Endothelial cell of umbilical vein (primary cell): ENCODE measurements at regions not wholly inside any gene's neighbourhood (a gene's known extent, or its start where the extent isn't known, plus 50 kb on each side); places are given as distances from the start of the nearest gene placed in this dataset.

Experiments
- EZH2 ChIP-seq: IDR thresholded peaks from 2 replicates; pipeline ENCODE4 v1.6.1; 2012; ENCODE audit warnings: borderline replicate concordance, low read depth, mild to moderate bottlenecking, moderate library complexity, low read length, inconsistent platforms; ENCODE audit not compliant: severe bottlenecking
- GATA2 ChIP-seq: IDR thresholded peaks from 2 replicates; pipeline ENCODE4 v1.7.0; 2011; ENCODE audit warnings: low read depth, mild to moderate bottlenecking, moderate library complexity, mixed read lengths, low read length; ENCODE audit not compliant: insufficient read length, insufficient read depth
- JUN ChIP-seq: IDR thresholded peaks from 2 replicates; pipeline ENCODE4 v1.6.1; 2011; ENCODE audit warnings: borderline replicate concordance, low read depth; ENCODE audit not compliant: insufficient read length, insufficient read depth
- POLR2A ChIP-seq: IDR thresholded peaks from 2 replicates; pipeline ENCODE4 v1.6.1; 2012; ENCODE audit warnings: low read depth, mild to moderate bottlenecking, control low read depth, low read length
- POLR2AphosphoS5 ChIP-seq: IDR thresholded peaks from 2 replicates; pipeline ENCODE4 v1.6.1; 2012; ENCODE audit warnings: low read depth, mild to moderate bottlenecking, control low read depth, low read length, moderate library complexity; ENCODE audit not compliant: insufficient read depth
- TF ChIP-seq, protein P1 (sequence below), 2 donors: IDR thresholded peaks; 1 replicate in 1 of 2; 2 replicates in 1 of 2; pipeline ENCODE4 v1.5.1; 2011; ENCODE audit warnings: low read length in 2 of 2, mild to moderate bottlenecking in 2 of 2, moderate library complexity in 2 of 2, control low read depth in 1 of 2, inconsistent platforms in 1 of 2, low read depth in 1 of 2; ENCODE audit not compliant: insufficient read depth in 1 of 2; ENCODE audit errors: extremely low read depth in 1 of 2

DNA sequence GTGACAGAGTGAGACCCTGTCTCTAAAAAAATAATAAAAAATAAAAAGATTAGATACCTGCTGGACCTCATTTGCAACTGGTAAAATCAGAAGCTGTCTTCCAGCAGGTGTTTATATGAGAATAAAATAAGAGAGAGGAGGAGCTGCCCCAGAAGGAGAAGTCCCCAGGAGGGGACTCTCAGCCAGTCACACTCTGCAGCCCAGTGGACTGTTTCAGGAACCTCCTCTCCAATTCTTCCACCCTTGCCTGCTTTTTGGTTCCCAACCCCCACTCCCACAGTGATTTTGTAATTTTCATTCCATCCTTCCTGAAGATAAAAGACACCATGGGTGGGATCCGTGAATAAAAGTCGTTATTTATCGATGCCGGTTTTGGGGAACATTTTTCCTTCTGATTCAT, 56.9 kb upstream of the TSHZ3 start:
- TF ChIP-seq POLR2A (no peak), POLR2AphosphoS5 (no peak), GATA2 (no peak), EZH2 (no peak), JUN (no peak)
- TF ChIP-seq, protein P1, sequence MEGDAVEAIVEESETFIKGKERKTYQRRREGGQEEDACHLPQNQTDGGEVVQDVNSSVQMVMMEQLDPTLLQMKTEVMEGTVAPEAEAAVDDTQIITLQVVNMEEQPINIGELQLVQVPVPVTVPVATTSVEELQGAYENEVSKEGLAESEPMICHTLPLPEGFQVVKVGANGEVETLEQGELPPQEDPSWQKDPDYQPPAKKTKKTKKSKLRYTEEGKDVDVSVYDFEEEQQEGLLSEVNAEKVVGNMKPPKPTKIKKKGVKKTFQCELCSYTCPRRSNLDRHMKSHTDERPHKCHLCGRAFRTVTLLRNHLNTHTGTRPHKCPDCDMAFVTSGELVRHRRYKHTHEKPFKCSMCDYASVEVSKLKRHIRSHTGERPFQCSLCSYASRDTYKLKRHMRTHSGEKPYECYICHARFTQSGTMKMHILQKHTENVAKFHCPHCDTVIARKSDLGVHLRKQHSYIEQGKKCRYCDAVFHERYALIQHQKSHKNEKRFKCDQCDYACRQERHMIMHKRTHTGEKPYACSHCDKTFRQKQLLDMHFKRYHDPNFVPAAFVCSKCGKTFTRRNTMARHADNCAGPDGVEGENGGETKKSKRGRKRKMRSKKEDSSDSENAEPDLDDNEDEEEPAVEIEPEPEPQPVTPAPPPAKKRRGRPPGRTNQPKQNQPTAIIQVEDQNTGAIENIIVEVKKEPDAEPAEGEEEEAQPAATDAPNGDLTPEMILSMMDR (IDR thresholded peaks at IDR 0.05; ENCODE audit: extremely low read depth in 1 of 2, insufficient read depth in 1 of 2, low read depth in 1 of 2, low read length in 2 of 2), result no peak
